Natural killer cell (primary cell): ENCODE measurements at regions not wholly inside any gene's neighbourhood (a gene's known extent, or its start where the extent isn't known, plus 50 kb on each side); places are given as distances from the start of the nearest gene placed in this dataset.

Experiments used
- ATAC-seq, 3 donors: fragments of 150-1000 bp in 2 of 3; fragments of 200-7000 bp in 1 of 3; cut with Tn5 transposase; 1 replicate in 1 of 3; 2 replicates in 2 of 3; pipeline ENCODE4 v1.10.0; 2021; ENCODE audit warnings: mild to moderate bottlenecking in 2 of 3, moderate library complexity in 2 of 3
- DNase-seq, 2 donors: peaks; one replicate each; pipeline versions ENCODE4 v3.0.0 to v3.0.0-alpha.2; 2013 to 2021; ENCODE audit warnings: mixed read lengths in 1 of 2
- H3K27ac ChIP-seq: one replicate; pipeline ENCODE4 v1.5.1; 2013; ENCODE audit warnings: mild to moderate bottlenecking, low read length
- H3K27me3 ChIP-seq: one replicate; pipeline ENCODE4 v1.6.1; 2013; ENCODE audit warnings: low read length; ENCODE audit not compliant: control insufficient read depth, insufficient read depth
- H3K36me3 ChIP-seq: one replicate; pipeline ENCODE4 v1.6.1; 2013; ENCODE audit warnings: low read length; ENCODE audit not compliant: control insufficient read depth, insufficient read depth
- H3K4me1 ChIP-seq: one replicate; pipeline ENCODE4 v1.6.1; 2013; ENCODE audit warnings: low read length; ENCODE audit not compliant: control insufficient read depth, insufficient read depth
- H3K4me3 ChIP-seq: one replicate; pipeline ENCODE4 v1.5.1; 2013; ENCODE audit warnings: low read length
- H3K9me3 ChIP-seq: one replicate; pipeline ENCODE4 v1.6.1; 2013; ENCODE audit warnings: low read length; ENCODE audit not compliant: control insufficient read depth, insufficient read depth
- H3K27ac Mint-ChIP-seq, 2 donors: one replicate each; pipeline ENCODE4 v1.8.0; 2022; ENCODE audit warnings: mild to moderate bottlenecking in 2 of 2, mixed read lengths in 2 of 2, moderate library complexity in 1 of 2
- H3K27me3 Mint-ChIP-seq, 2 donors: one replicate each; pipeline ENCODE4 v1.8.0; 2022; ENCODE audit warnings: low read depth in 2 of 2, mixed read lengths in 2 of 2
- H3K36me3 Mint-ChIP-seq: one replicate; pipeline ENCODE4 v1.8.0; 2022; ENCODE audit warnings: mixed read lengths
- H3K4me1 Mint-ChIP-seq, 2 donors: one replicate each; pipeline ENCODE4 v1.8.0; 2022; ENCODE audit warnings: mixed read lengths in 2 of 2
- H3K4me3 Mint-ChIP-seq: one replicate; pipeline ENCODE4 v1.8.0; 2022; ENCODE audit warnings: mild to moderate bottlenecking, moderate library complexity, mixed read lengths
- H3K9me3 Mint-ChIP-seq, 2 donors: one replicate each; pipeline ENCODE4 v1.8.0; 2022; ENCODE audit warnings: mixed read lengths in 2 of 2
- CTCF ChIP-seq: fragments of 200-600 bp; IDR thresholded peaks from one replicate; pipeline ENCODE4 v1.8.0; 2022; ENCODE audit warnings: antibody characterized with exemption
- WGBS: methylation state at CpG from one replicate; pipeline ENCODE4 v1.1.7; 2013; ENCODE audit warnings: missing lambda C conversion rate; ENCODE audit not compliant: insufficient coverage; 5-methylcytosine and 5-hydroxymethylcytosine counted together
- intact Hi-C: fragments of 100-400 bp; cut with micrococcal nuclease; formaldehyde crosslinking; loops from one replicate; pipeline ENCODE4 v1.14.2; 2022

- ATAC-seq (peak; percentile 85 to 94 (median 86)), DNase-seq (peak in 1 of 2 donors; percentile 75)
- Histone ChIP-seq H3K9me3 (no peaks in the 10 kb centered on the region), H3K27me3 (no peaks in the 10 kb centered on the region), H3K4me3 (no peak overlapping the region), H3K27ac (no peak overlapping the region), H3K36me3 (no peaks in the 10 kb centered on the region), H3K4me1 (peaks cover 3% of the 10 kb centered on the region)
- Mint-ChIP-seq H3K9me3 (no peaks in the 10 kb centered on the region), H3K4me3 (no peak overlapping the region), H3K27me3 (no peaks in the 10 kb centered on the region), H3K36me3 (no peaks in the 10 kb centered on the region), H3K27ac (peak overlapping the region in 1 of 2 donors; percentile 29), H3K4me1 (peaks cover 7% of the 10 kb centered on the region in 2 donors)
- intact Hi-C loops: loop anchor here (1.0 to 10.0 kb wide), 2 partner anchors 391 to 1255 kb away; no protein-coding TSS in a partner anchor
- peak; percentile 82 for TF ChIP-seq CTCF
- WGBS: 81% methylated on average over 2 of the region's 2 CpGs
Observed at GRCh38 chr11:104609311-104610085, 288.8 kb downstream of the CASP12 start.

- no peak for TF ChIP-seq CTCF
- Mint-ChIP-seq H3K36me3 (no peaks in the 10 kb centered on the region), H3K4me1 (no peaks in the 10 kb centered on the region), H3K9me3 (no peaks in the 10 kb centered on the region), H3K27ac (no peak overlapping the region), H3K27me3 (peaks cover 0 to 21% of the 10 kb centered on the region in 2 donors), H3K4me3 (no peak overlapping the region)
- intact Hi-C loops: loop anchor here (10.0 kb wide), 1 partner anchor 1262 kb away; no protein-coding TSS in a partner anchor
- WGBS: 93% methylated on average over 2 of the region's 4 CpGs
- no peaks in the 10 kb centered on the region for H3K36me3 ChIP-seq
- no peaks in the 10 kb centered on the region for H3K27me3 ChIP-seq
- no peak overlapping the region for H3K4me3 ChIP-seq
- no peaks in the 10 kb centered on the region for H3K4me1 ChIP-seq
- DNase-seq: no peak
- no peak for ATAC-seq
- no peak overlapping the region for H3K27ac ChIP-seq
- H3K9me3 ChIP-seq: no peaks in the 10 kb centered on the region
Observed at GRCh38 chr11:104602643-104603042, 295.6 kb downstream of the CASP12 start.

- Histone ChIP-seq H3K4me3 (no peak overlapping the region), H3K27ac (no peak overlapping the region), H3K4me1 (no peaks in the 10 kb centered on the region), H3K36me3 (no peaks in the 10 kb centered on the region), H3K27me3 (no peaks in the 10 kb centered on the region), H3K9me3 (no peaks in the 10 kb centered on the region)
- Mint-ChIP-seq H3K4me1 (no peaks in the 10 kb centered on the region), H3K27ac (no peak overlapping the region), H3K36me3 (no peaks in the 10 kb centered on the region), H3K9me3 (no peaks in the 10 kb centered on the region), H3K4me3 (no peak overlapping the region), H3K27me3 (peaks cover 0 to 11% of the 10 kb centered on the region in 2 donors)
- ATAC-seq (no peak), DNase-seq (no peak)
- TF ChIP-seq CTCF: no peak
- intact Hi-C loops: no loop called here
- no CpG with 5 or more reads among the region's 2 CpGs for WGBS
Observed at GRCh38 chr11:104594228-104594958, 303.9 kb downstream of the CASP12 start.
